SHP77 treated with DMSO at 0.1 percent for 48 hours (cell line): ENCODE measurements at regions not wholly inside any gene's neighbourhood (a gene's known extent, or its start where the extent isn't known, plus 50 kb on each side); places are given as distances from the start of the nearest gene placed in this dataset.

ENCODE experiments used
- DNase-seq: peaks from one replicate; lab custom pipeline; 2025; lab: John Stamatoyannopoulos, UW

DNA sequence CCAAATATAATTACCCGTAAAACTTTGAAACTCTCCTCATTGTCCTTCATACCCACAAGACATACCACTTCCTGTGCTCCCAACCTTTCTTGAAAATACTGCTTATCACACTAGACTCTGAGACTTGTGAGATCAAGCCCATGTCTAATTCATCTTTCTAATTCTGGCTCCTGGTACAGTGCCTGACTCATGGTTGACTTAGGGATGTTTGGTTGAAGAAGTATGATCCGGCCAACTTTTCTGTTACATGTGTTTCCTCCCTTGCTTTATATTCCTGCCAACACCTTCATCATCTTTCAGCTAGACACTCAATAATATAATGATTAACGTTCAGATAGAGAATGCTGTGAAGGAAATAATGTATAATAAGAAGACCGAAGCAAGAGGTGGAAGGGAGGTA lies 58.2 kb downstream of the MEX3B start:
- DNase-seq, result no peak

DNA sequence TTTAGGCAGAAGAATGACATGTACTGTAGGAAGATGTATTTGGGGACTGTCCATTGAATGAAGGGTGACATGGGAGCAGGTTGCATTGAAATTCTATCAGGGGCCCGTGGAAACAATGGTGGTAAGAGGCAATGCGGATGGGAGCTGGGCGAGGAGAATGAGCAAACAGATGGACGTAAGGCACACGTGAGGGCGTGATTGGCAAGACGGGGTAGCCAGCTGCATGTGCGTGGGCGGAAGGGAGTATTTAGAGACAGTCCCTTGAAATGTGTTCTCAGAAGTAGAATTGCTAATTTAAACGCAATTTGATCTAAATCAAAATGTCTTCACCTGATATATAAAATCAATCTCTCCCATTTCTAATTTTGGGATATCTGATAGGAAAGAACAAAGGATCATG lies 62.3 kb downstream of the MEX3B start:
- no peak for DNase-seq

DNA sequence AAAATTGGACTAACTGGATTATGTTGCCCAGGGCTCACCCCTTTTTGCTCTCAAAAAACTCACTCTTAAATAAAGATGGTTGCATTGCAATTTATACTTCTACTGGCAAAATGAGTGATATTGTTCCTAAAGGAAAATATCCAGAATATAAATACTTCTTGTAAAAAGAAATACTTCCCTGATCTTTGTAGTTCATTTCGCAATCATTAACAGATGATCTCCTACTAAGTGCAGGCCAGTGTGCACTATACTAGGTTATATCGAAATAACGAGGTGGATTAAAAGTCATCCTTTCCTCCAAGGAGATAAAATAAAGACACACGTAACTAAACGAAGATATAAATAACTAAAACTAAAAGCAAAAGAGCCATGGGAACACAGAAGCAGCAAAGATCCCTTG lies 63.0 kb downstream of the MEX3B start:
- no peak for DNase-seq

DNA sequence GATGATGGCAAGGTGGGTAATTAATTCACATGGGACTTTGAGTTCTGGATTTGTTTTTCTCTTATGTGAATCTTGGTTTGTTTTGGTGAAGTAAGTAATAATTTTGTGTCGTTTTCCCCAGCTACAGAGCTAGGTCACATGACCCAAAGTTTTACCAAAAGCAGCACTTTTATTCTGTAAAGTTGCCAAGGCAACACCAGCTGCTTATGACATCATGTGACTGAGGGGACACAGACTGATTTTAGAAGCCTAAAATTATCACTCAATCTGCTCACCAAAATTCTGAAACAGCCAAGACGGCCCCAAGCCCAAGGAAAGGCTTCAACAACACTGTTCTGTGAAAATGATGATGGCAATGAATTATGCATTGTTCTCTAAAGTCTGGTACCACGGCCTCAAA lies 63.9 kb downstream of the MEX3B start:
- DNase-seq, result no peak

DNA sequence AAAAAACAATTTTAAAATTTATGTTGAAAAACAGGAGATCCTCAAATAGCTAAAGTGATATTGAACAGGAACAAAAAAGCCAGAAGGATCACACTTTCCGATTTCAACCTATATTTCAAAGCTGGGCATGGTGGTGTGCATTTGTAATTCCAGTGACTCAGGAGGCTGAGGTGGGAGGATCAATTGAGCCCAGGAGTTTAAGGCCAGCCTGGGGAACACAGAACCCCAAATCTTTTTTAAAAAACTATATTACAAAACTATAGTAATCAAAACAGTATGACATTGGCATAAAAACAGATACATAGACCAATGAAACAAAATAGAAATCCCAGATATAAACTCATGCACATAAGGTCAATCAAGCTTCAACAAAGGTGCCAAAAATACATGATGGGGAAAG lies 68.4 kb downstream of the MEX3B start:
- no peak for DNase-seq

DNA sequence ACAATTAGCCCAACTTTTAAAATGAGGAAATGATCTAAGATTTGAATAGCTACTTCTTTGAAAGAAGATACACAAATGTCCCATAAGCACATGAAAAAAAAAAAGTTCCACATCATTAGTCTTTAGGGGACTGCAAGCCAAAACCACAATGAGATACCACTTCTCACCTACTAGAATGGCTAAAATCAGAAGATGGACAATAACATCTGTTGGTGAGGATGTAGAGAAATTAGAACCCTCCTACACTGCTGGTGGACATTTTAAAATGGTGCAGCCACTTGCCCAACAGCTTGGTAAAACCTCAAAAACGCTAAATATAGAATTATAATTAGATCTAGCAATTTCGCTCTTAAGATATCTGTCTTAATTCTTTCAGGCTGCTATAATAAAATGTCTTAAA lies 77.1 kb downstream of the MEX3B start:
- no peak for DNase-seq

DNA sequence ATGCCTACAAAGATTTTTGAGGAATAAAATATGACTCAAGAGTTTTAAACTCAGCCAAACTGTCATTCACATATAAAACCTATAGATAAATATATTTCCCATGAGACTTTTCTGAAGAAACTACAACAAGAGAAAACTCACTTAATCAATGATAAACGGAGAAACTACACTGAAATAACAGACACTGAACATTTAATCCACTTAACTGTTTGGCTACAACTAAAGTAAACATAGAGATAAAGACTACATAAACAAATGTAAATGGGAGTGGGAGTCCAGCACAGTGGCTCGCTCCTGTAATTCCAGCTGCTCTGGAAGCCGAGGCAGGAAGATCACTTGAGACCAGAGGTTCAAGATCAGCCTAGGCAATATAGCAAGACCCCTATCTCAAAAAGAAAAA lies 79.2 kb downstream of the MEX3B start:
- no peak for DNase-seq

DNA sequence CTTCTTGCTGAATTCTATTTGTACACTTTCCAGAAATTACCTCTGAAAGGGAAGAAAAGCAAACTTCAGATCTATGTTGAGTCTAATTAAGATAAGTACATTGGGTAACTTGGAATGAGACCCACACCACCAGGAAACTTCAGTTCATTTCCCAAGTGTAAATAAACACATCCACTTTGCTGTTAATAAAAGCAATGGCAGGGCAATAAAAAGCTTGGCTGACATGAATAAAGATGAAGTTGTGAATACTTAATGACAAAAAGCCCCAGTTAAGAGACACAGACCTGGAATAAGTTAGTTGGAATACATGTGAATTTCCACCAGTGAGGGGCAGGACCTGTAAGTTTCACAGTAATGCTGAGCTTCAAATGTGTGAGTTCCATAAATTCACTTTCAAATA lies 83.3 kb downstream of the MEX3B start:
- DNase-seq, result no peak

DNA sequence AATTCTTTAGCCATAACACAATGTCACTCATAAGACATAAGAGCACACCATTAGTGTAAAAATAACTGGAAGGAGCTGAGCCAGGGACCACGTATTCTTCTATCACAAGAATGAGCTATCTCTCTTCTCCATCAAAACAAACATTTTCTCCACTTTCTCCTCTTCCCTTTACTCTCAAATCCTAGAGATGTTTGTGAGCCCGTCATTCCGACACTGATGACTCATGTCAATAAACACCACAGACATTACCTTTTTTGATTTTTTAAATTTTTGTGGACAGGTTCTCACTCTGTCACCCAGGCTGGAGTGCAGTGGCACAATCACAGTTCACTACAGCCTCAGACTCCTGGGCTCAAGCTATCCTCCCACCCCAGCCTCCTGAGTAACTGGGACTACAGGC lies 86.6 kb downstream of the MEX3B start:
- no peak for DNase-seq

DNA sequence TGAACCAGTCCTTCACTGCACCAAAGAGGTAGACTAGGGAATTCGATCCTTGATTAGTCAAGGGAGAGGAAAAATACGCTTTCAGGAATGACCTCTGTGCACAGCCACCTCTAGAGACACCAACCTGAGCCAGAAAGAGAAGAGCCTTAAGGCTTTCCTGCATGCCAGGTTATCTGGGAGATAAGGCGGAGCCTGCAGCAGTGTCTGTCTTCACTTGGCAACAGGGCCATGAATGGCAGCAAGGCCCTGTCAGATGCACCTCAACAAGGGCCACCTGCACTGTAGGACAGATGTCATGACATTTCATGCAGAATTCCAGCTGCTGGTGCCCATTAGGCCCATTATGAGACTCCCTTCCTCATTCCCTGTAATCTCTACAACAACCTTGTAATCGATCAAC lies 88.1 kb downstream of the MEX3B start:
- no peak for DNase-seq

DNA sequence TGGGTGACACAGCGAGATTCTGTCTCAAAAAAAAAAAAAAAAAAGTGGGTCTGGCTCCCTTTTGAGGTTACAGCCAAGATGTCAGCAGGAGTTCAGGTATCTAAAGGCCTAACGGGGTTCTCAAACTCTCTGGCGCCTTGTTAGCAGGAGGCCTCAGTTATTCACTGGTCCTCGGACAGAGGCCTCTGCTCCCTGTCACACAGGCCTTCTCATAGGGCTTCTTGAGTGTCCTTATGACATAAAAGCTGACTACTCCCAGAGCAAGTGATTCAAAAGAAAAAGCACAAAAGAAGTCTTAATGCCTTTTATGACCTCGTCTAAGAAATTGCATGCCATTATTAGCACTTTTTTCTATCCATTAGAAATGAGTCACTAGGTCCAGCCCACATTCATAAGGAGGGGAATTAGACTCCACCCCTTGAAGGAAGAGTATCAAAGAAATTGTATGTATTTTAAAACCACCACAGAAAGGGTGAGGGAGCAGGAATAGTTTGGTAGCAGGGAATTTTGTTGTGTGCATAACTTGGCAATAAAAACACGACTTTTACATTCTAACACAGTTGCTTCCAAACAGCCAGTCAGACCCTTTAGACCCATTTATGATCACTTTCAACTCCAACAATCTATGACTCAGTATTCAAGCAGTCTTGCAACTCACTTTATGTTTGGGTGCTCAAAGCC lies 90.3 kb downstream of the MEX3B start:
- DNase-seq, result no peak

DNA sequence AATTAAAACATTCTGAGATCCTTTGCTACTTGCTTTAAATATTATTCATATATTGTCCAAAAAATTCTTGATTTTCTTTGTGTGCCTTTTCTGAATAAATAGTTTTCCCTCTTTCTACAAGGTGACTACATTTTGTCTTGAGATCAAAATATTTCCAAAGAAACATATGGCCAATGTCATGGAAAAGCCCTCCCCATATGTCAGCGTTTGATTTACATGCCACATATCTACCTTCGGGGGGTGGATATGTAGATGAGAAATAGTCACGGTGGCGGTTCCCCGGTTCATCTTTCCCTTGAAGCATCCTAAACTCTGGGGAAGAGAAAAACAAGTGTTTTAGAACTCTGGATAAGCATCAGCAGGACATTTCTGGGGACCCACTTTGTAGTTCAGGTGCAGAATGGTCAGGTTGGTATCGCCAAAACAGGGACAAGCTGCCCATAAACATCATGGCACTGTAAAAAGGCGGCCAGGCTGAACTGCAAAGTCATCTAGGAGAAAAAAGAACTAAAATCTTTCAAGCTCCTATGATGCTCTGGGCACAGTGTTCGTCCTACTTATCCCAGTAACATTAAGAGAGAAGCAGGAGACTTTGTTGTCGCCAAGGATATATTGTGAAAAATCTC lies 91.5 kb downstream of the MEX3B start:
- no peak for DNase-seq

DNA sequence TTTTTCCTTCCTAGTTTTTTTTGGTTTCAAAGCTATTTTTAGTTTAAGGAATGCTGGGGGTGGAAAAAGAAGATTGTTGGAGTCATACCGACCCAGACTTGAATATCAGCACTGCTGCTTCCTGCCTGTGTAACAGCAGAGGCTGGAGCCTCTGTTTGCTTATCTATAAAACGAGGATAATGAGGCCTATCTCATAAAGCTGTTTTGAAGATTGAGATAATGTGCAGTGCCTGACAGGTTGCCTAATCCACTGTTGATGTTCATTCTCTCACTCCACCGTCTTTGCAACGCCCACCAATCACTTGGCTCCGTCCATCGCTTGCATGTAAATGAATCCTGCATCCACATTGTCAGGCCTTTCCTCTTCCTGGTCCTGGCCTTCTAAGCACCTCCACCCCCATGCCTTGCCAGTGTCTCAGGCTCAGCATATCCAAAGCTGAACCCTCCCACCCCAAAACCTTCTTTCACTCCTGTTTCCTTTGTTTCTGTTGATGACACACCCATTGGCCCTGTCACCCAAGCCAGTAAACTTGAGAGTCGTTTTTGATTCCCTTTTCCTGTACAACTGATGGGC lies 94.9 kb downstream of the MEX3B start:
- DNase-seq, result no peak

DNA sequence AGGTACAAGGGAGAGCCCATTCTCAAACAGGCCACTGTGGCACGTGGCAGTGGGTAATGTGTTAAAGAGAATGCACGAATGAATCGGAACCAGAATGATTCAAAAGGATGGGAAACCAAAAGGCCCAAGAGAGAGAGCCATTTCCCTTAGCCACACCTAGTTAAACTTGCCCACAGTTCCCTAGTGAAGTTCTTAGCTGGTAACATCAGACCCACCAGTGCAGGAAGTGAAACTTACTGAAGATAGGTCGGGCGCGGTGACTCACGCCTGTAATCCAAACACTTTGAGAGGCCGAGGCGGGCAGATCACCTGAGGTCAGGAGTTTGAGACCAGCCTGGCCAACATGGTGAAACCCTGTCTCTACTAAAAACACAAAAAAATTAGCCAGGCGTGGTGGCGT lies 97.1 kb downstream of the MEX3B start:
- no peak for DNase-seq

DNA sequence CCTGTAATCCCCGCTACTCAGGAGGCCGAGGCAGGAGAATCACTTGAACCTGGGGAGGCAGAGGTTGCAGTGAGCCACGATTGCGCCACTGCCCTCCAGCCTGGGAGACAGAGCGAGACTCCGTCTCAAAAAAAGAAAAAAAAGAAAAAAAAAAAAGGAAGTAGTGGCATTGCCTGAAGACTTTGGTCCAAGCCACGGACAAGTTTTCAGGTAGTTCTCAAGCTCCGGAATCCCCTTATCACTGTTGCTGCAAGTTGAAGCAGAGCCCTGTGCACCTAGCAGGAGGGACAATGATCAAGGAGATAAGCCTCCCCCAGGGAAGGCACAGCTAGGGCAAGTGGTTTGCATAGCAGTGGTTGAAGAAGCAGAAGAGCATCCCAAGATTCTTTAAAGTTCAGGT lies 97.6 kb downstream of the MEX3B start:
- no peak for DNase-seq

DNA sequence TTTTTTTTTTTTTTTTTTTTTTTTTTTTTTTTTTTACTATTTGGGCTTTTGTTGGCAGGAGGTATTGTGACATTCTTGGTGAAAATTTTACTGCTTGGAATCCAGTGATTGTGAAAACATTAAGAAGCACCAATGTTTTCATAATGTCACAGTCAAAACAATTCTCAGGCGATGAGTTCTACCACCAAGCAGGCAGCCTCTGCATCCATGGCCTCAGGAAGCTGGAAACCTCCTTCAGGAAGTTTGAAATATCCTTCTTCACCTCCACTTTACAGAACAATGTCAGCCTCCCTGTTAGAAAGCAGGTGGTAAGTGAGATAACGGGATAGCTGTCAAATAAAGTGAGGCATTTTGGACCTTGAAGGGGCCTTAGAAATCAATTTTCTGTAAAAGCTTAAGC lies 98.3 kb downstream of the MEX3B start:
- no peak for DNase-seq

DNA sequence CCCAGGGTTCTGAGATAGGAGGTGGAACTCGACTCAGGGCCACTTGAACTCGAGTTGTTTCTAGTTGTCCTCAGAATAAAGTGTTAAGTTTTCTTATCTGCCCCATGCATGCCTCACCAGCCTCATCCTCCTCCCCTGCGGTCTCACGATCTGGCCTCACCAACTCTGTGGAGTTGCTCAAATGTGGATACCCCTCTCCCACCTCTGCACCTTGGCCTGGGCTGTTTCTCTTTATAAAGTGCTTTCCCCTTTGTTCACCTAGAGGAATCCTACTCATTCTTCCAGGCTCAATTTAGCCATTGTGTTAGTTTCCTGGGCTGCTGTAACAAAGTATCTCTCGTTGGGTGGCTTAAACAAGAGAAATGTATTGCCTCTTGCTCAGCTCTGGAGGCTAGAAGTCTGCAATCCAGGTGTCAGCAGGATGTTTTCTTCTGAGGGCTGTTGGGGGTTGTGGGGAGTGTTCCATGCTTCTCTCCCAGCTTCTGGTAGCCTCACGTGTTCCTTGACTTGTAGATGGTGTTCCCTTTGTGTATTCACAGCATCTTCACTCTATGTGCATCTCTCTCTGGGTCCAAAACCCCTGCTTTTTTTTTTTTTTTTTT lies 100.7 kb downstream of the MEX3B start:
- no peak for DNase-seq

DNA sequence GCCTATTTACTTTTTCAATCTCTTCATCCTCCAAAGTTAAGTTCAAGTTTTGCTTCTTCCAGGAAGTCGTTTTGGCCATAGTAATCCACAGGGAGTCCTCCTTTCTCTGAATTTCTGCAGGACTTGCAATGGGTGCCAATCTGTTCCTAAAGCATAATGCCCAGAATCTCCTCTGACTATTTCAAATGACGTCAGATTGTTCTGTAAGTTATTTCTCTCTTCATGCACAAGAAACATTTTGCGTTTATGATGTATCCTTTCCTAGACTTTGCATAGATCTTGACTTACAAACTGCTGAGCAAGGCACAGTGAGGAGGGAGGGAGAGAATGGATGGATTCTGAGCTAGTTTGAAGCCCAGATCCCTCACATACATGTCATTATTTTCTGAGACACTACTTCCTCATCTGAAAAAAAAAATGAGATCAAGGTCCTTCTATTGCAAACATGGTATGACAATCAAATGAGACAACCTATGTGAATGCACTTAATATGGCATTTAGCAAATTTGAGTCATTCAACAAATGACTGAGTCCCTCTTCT lies 103.1 kb downstream of the MEX3B start:
- no peak for DNase-seq

DNA sequence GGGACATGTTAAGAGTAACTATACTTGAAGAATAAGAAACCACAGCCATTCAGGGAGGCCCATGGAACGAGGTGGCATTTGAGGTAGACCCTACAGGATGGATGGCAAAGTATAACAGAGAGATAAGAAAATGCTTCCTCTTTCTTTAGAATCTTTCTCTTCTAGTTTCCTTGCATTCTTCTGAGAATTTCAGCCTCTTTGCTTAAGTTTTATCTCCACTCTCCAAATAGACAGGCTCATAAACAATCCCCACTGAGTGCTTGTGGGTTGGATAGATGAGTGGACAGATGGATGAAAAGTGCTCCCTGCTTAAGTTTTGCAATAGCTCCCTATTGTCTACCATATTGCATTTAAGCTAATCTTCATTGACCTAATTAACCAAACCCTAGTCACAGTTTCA lies 103.7 kb downstream of the MEX3B start:
- no peak for DNase-seq

DNA sequence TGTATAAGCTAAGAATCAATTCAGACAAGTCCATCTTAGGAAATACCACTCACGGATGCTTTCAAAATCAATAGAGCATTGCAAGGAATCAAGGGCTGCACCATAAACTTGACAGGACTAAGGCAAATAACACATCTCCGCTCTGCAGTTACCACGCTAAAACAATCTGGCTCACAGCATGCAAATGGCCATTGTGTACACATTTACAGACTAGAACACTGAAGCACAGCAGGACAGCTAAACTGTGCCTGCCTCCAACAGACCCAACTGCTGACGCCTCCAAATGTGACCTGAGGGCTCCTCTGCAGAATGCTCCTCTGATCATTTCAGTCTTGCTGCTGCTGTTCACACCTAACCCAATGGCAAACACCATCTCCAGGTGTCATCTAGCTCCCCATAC lies 104.3 kb downstream of the MEX3B start:
- DNase-seq, result no peak

DNA sequence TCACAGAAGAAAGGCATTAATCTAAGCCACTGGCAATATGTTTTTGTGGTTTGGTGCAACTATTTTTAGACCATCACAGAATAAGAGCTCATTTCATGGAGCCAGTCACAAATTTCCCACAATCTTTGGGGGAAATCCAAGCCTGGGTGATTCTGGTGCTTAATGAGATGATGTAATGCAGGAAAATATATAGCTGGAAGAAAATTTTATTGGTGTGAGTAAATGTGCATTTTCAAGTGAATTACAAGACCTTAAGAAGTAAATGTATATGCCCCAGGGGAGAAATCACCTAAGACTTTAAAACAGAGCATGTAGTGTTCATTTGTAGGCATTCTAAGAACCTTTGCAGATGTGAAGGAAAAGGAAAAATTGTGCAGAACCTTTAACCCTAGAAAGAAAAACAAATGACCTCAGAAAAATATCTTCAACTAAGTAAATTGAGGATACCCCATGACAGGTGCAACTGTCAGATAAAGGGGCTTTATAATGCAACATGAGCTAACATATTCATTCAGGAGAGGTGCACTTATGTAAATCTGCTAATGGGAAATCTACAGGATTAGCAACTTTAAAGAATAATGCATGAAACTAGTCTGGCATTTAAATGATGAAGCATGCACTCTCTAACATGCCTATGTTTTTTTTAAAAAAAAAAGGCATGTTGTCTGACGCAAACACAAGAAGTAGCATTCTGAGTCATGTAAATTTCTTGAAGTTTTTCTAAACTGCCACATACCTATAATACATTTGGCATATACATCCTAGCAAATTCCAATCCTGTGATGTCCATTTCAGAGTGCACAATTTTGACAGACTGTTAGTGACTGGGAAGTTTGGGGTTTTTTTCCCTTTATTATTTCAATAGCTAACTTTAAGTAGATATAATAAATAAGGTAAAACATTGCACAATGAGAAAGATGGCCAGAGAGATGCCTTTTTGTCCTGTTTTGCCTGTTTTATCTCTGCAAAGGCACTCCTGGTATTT lies 105.1 kb downstream of the MEX3B start:
- no peak for DNase-seq
